Mesendoderm (in vitro differentiated cells): ENCODE measurements at regions not wholly inside any gene's neighbourhood (a gene's known extent, or its start where the extent isn't known, plus 50 kb on each side); places are given as distances from the start of the nearest gene placed in this dataset.

Source experiments
- DNase-seq: peaks from one replicate; pipeline ENCODE4 v3.0.0; 2013
- H2AK5ac ChIP-seq: 2 replicates; pipeline ENCODE4 v1.6.1; 2013; ENCODE audit warnings: low read length, inconsistent platforms
- H2BK120ac ChIP-seq: 2 replicates; pipeline ENCODE4 v1.6.1; 2013; ENCODE audit warnings: low read depth, mild to moderate bottlenecking, low read length, moderate library complexity, mixed read lengths
- H2BK15ac ChIP-seq: replicated peaks from 2 replicates; pipeline ENCODE4 v1.6.1; 2013; ENCODE audit warnings: low read depth, mild to moderate bottlenecking, moderate library complexity
- H2BK5ac ChIP-seq: 2 replicates; pipeline ENCODE4 v1.6.1; 2013; ENCODE audit warnings: low read length, inconsistent platforms
- H3K18ac ChIP-seq: 2 replicates; pipeline ENCODE4 v1.6.1; 2013; ENCODE audit warnings: mild to moderate bottlenecking, low read length, mixed read lengths
- H3K23ac ChIP-seq: one replicate; pipeline ENCODE4 v1.6.1; 2013; ENCODE audit warnings: low read length
- H3K27ac ChIP-seq: 2 replicates; pipeline ENCODE4 v1.5.1; 2013; ENCODE audit warnings: low read depth, mild to moderate bottlenecking, inconsistent platforms, low read length, moderate library complexity
- H3K27me3 ChIP-seq: 2 replicates; pipeline ENCODE4 v1.6.1; 2013; ENCODE audit warnings: low read length, control low read depth, mild to moderate bottlenecking, inconsistent platforms; ENCODE audit not compliant: insufficient read depth, poor library complexity
- H3K36me3 ChIP-seq: 2 replicates; pipeline ENCODE4 v1.6.1; 2013; ENCODE audit warnings: low read length, inconsistent platforms; ENCODE audit not compliant: control insufficient read depth, insufficient read depth
- H3K4ac ChIP-seq: one replicate; pipeline ENCODE4 v1.6.1; 2013; ENCODE audit warnings: low read depth, mild to moderate bottlenecking, low read length, moderate library complexity
- H3K4me1 ChIP-seq: 2 replicates; pipeline ENCODE4 v1.6.1; 2013; ENCODE audit warnings: low read depth, low read length, inconsistent platforms; ENCODE audit not compliant: control insufficient read depth
- H3K4me2 ChIP-seq: 2 replicates; pipeline ENCODE4 v1.6.1; 2013; ENCODE audit warnings: low read length
- H3K4me3 ChIP-seq: 2 replicates; pipeline ENCODE4 v1.5.1; 2013; ENCODE audit warnings: mild to moderate bottlenecking, low read length
- H3K56ac ChIP-seq: one replicate; pipeline ENCODE4 v1.6.1; 2013; ENCODE audit warnings: low read length
- H3K79me1 ChIP-seq: 2 replicates; pipeline ENCODE4 v1.6.1; 2013; ENCODE audit warnings: low read length, inconsistent platforms
- H3K79me2 ChIP-seq: 2 replicates; pipeline ENCODE4 v1.6.1; 2013; ENCODE audit warnings: mild to moderate bottlenecking, low read length; ENCODE audit not compliant: control insufficient read depth, insufficient read depth
- H3K9ac ChIP-seq: 2 replicates; pipeline ENCODE4 v1.6.1; 2013; ENCODE audit warnings: low read length, inconsistent platforms
- H4K5ac ChIP-seq: one replicate; pipeline ENCODE4 v1.6.1; 2013; ENCODE audit warnings: low read length
- H4K8ac ChIP-seq: one replicate; pipeline ENCODE4 v1.6.1; 2013; ENCODE audit warnings: low read depth, mild to moderate bottlenecking, control low read depth, low read length, moderate library complexity
- WGBS: extraction: QIAGEN DNeasy Blood & Tissue Kit; methylation state at CpG from one replicate; pipeline ENCODE4 v1.1.7; 2013; ENCODE audit warnings: low lambda C conversion rate, missing lambda C conversion rate; ENCODE audit not compliant: insufficient coverage; ENCODE audit errors: extremely low coverage; 5-methylcytosine and 5-hydroxymethylcytosine counted together

DNA sequence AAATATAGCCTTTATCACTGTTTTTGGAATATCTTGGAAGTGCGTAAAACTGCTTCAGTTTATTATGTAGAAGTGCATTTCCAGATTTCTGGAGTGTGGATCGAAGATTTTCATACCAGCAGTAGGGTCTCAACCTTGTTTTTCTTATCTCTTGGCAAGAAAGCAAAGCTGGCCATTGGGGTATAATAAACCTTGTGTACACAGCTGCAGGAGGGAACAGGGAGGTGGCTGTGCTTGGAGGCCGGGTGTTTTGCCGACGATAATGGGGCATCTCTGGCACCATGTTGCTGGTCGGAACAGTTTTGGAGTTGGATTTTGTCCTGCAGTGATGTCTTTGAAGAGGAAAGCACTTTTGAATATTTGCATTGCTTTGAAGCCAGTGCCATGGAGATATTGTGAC lies 308.8 kb upstream of the DMRT1 start:
- no peak overlapping the region for H3K4me2 ChIP-seq
- H4K5ac ChIP-seq: no peak overlapping the region
- H3K79me2 ChIP-seq: no peaks in the 10 kb centered on the region
- no peak overlapping the region for H3K56ac ChIP-seq
- no peak overlapping the region for H3K4ac ChIP-seq
- H3K9ac ChIP-seq: no peak overlapping the region
- H2BK5ac ChIP-seq: no peak overlapping the region
- no peak overlapping the region for H3K18ac ChIP-seq
- no peaks in the 10 kb centered on the region for H3K27me3 ChIP-seq
- no CpG with 5 or more reads among the region's 6 CpGs for WGBS
- no peak overlapping the region for H2BK120ac ChIP-seq
- no peak overlapping the region for H2BK15ac ChIP-seq
- H3K79me1 ChIP-seq: peaks cover 8% of the 10 kb centered on the region
- no peak overlapping the region for H3K4me3 ChIP-seq
- DNase-seq: no peak
- H3K23ac ChIP-seq: no peak overlapping the region
- no peak overlapping the region for H3K27ac ChIP-seq
- no peak overlapping the region for H4K8ac ChIP-seq
- no peaks in the 10 kb centered on the region for H3K36me3 ChIP-seq
- H2AK5ac ChIP-seq: no peak overlapping the region
- H3K4me1 ChIP-seq: peaks cover 5% of the 10 kb centered on the region

- Histone ChIP-seq H3K79me1 (peaks cover 8% of the 10 kb centered on the region), H3K4me1 (peaks cover 5% of the 10 kb centered on the region), H3K27ac (no peak overlapping the region), H2BK15ac (no peak overlapping the region), H2BK5ac (no peak overlapping the region), H3K4me3 (no peak overlapping the region), H3K4me2 (no peak overlapping the region), H4K5ac (no peak overlapping the region), H3K9ac (no peak overlapping the region), H3K36me3 (no peaks in the 10 kb centered on the region), H3K23ac (no peak overlapping the region), H3K27me3 (no peaks in the 10 kb centered on the region), H3K4ac (no peak overlapping the region), H2AK5ac (no peak overlapping the region), H3K18ac (no peak overlapping the region), H4K8ac (no peak overlapping the region), H2BK120ac (no peak overlapping the region), H3K56ac (no peak overlapping the region), H3K79me2 (no peaks in the 10 kb centered on the region)
- no peak for DNase-seq
- WGBS: no CpG with 5 or more reads among the region's 4 CpGs
These were observed 306.6 kb upstream of the DMRT1 start for GRCh38 chr9:534886-535285.

- WGBS: no CpG with 5 or more reads among the region's 4 CpGs
- no peak overlapping the region for H3K4me2 ChIP-seq
- no peak overlapping the region for H2BK5ac ChIP-seq
These were observed 306.1 kb upstream of the DMRT1 start for GRCh38 chr9:535356-535755.

DNA sequence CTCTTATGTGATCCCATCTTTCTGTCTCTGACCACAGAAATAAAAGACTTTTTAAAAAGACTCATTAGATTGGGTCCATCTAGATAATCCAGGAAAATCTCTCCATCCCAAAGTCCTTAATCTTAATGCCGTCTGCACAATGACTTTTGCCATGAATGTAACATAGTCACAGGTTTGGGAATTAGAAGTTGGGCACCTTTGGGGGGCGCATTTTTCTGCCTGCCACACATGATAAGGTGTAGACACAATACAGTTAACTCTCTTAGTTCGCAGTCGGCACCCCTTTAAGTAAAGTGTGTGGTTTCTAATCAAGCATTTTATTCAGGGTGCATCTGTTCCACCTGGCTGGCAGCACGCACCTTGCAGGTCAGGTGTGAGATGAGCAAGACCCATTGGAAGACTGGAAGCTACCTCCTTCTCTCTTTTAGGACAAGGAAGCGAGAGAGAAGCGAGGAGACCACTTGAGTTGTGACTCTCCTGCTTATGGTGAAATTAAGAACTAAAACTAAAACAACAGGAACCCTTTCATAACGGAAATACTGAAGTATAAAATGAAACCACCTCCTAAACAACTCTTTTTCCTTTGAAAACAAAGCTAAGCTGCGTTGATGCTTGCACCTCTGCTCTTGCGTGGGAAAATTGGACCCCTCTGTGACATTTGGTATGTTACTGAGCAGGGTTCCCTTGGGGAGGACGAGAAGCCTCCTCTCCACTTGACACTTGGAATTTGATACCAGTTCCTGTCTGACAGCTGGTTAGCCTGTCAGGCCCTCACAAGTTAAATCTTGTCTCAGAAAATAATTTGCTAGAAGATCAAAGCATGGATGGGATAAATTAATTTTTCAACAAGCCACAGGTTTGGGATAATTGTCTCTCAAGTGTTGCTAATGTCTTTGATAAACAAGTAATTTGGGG lies 304.6 kb upstream of the DMRT1 start:
- no peak overlapping the region for H4K8ac ChIP-seq
- no peak overlapping the region for H3K18ac ChIP-seq
- no CpG with 5 or more reads among the region's 11 CpGs for WGBS
- H3K36me3 ChIP-seq: no peaks in the 10 kb centered on the region
- peaks cover 5% of the 10 kb centered on the region for H3K79me1 ChIP-seq
- no peak overlapping the region for H2BK120ac ChIP-seq
- no peak overlapping the region for H2AK5ac ChIP-seq
- DNase-seq: no peak
- no peak overlapping the region for H4K5ac ChIP-seq
- H2BK15ac ChIP-seq: no peak overlapping the region
- H3K4ac ChIP-seq: no peak overlapping the region
- H2BK5ac ChIP-seq: no peak overlapping the region
- H3K4me3 ChIP-seq: no peak overlapping the region
- no peak overlapping the region for H3K27ac ChIP-seq
- H3K9ac ChIP-seq: no peak overlapping the region
- no peak overlapping the region for H3K4me2 ChIP-seq
- H3K4me1 ChIP-seq: peaks cover 5% of the 10 kb centered on the region
- no peak overlapping the region for H3K23ac ChIP-seq
- H3K79me2 ChIP-seq: no peaks in the 10 kb centered on the region
- H3K56ac ChIP-seq: no peak overlapping the region
- H3K27me3 ChIP-seq: no peaks in the 10 kb centered on the region

More at GRCh38 chr9:535356-535755, 306.1 kb upstream of the DMRT1 start:
- H3K4me3 ChIP-seq: no peak overlapping the region
- no peak overlapping the region for H3K9ac ChIP-seq
- H3K79me2 ChIP-seq: no peaks in the 10 kb centered on the region
- H3K18ac ChIP-seq: no peak overlapping the region
- no peak overlapping the region for H3K56ac ChIP-seq
- peaks cover 8% of the 10 kb centered on the region for H3K79me1 ChIP-seq
- H2BK15ac ChIP-seq: no peak overlapping the region
- no peak overlapping the region for H2AK5ac ChIP-seq
- no peak overlapping the region for H3K27ac ChIP-seq
- no peaks in the 10 kb centered on the region for H3K36me3 ChIP-seq
- no peaks in the 10 kb centered on the region for H3K27me3 ChIP-seq
- H3K4me1 ChIP-seq: peaks cover 5% of the 10 kb centered on the region
- no peak overlapping the region for H4K5ac ChIP-seq
- H3K23ac ChIP-seq: no peak overlapping the region
- no peak overlapping the region for H3K4ac ChIP-seq
- no peak for DNase-seq
- no peak overlapping the region for H4K8ac ChIP-seq
- H2BK120ac ChIP-seq: no peak overlapping the region

GRCh38 chr9:543478-543877 lies 298.0 kb upstream of the DMRT1 start:
- Histone ChIP-seq H3K18ac (no peak overlapping the region), H3K23ac (no peak overlapping the region), H3K79me2 (no peaks in the 10 kb centered on the region), H4K5ac (no peak overlapping the region), H2BK120ac (no peak overlapping the region), H2AK5ac (no peak overlapping the region), H3K4me3 (no peak overlapping the region), H3K4ac (no peak overlapping the region), H2BK15ac (no peak overlapping the region), H4K8ac (no peak overlapping the region), H3K27ac (no peak overlapping the region), H3K79me1 (no peaks in the 10 kb centered on the region), H3K56ac (no peak overlapping the region), H3K27me3 (no peaks in the 10 kb centered on the region), H3K36me3 (no peaks in the 10 kb centered on the region), H2BK5ac (no peak overlapping the region), H3K9ac (no peak overlapping the region), H3K4me2 (no peak overlapping the region), H3K4me1 (peaks cover 13% of the 10 kb centered on the region)
- no peak for DNase-seq
- no CpG with 5 or more reads among the region's 4 CpGs for WGBS

- Histone ChIP-seq H4K8ac (no peak overlapping the region), H3K36me3 (no peaks in the 10 kb centered on the region), H3K18ac (no peak overlapping the region), H3K79me1 (no peaks in the 10 kb centered on the region), H3K27me3 (no peaks in the 10 kb centered on the region), H3K4ac (no peak overlapping the region), H3K4me3 (no peak overlapping the region), H3K4me2 (no peak overlapping the region), H3K27ac (no peak overlapping the region), H2BK5ac (no peak overlapping the region), H3K9ac (no peak overlapping the region), H3K56ac (no peak overlapping the region), H3K79me2 (no peaks in the 10 kb centered on the region), H4K5ac (no peak overlapping the region), H3K4me1 (peaks cover 22% of the 10 kb centered on the region), H2BK15ac (no peak overlapping the region), H2BK120ac (peak overlapping the region; percentile 23), H3K23ac (no peak overlapping the region), H2AK5ac (no peak overlapping the region)
- no peak for DNase-seq
- no CpG with 5 or more reads among the region's 7 CpGs for WGBS
These were observed 296.0 kb upstream of the DMRT1 start for GRCh38 chr9:545480-545879.
